HEK293T (cell line): ENCODE measurements at regions not wholly inside any gene's neighbourhood (a gene's known extent, or its start where the extent isn't known, plus 50 kb on each side); places are given as distances from the start of the nearest gene placed in this dataset.

Source experiments
- CTCF ChIA-PET: fragments of 350-600 bp; formaldehyde crosslinking; extraction: SDS; loops from one replicate; lab custom pipeline; 2021; ENCODE audit warnings: antibody characterized with exemption, inconsistent platforms; lab: Yijun Ruan, JAX
- POLR2A ChIA-PET: fragments of 350-600 bp; formaldehyde crosslinking; extraction: SDS; loops from one replicate; lab custom pipeline; 2020; ENCODE audit warnings: antibody characterized with exemption, inconsistent platforms; lab: Yijun Ruan, JAX
- DNase-seq: peaks from one replicate; pipeline ENCODE4 v3.0.0; 2012; ENCODE audit warnings: mixed read lengths; ENCODE audit errors: extremely low spot score
- ARNT ChIP-seq: fragments of 450-650 bp; IDR thresholded peaks from 2 replicates; pipeline ENCODE4 v1.6.1; 2017; ENCODE audit warnings: mild to moderate bottlenecking
- BHLHE40 ChIP-seq: fragments of 450-650 bp; IDR thresholded peaks from 2 replicates; pipeline ENCODE4 v1.6.1; 2016; ENCODE audit warnings: mild to moderate bottlenecking, moderate library complexity, borderline replicate concordance
- CTBP1 ChIP-seq: fragments of 450-650 bp; IDR thresholded peaks from 2 replicates; pipeline ENCODE4 v1.6.1; 2016; ENCODE audit warnings: borderline replicate concordance
- ELF4 ChIP-seq: fragments of 450-650 bp; IDR thresholded peaks from 2 replicates; pipeline ENCODE4 v1.6.1; 2017; ENCODE audit warnings: antibody characterized with exemption
- FOXA1 ChIP-seq: fragments of 450-650 bp; IDR thresholded peaks from 2 replicates; pipeline ENCODE4 v1.6.1; 2016; ENCODE audit warnings: mild to moderate bottlenecking
- FOXK2 ChIP-seq: fragments of 450-650 bp; IDR thresholded peaks from 2 replicates; pipeline ENCODE4 v1.6.1; 2016; ENCODE audit warnings: mild to moderate bottlenecking
- FOXM1 ChIP-seq: fragments of 450-650 bp; IDR thresholded peaks from 2 replicates; pipeline ENCODE4 v1.6.1; 2017; ENCODE audit warnings: mild to moderate bottlenecking, borderline replicate concordance
- HDGF ChIP-seq: fragments of 450-650 bp; IDR thresholded peaks from 2 replicates; pipeline ENCODE4 v1.6.1; 2017; ENCODE audit warnings: antibody characterized with exemption, borderline replicate concordance
- L3MBTL2 ChIP-seq: fragments of 450-650 bp; conservative IDR thresholded peaks from 2 replicates; pipeline ENCODE4 v1.6.1; 2016; ENCODE audit warnings: mild to moderate bottlenecking
- LEF1 ChIP-seq: fragments of 450-650 bp; IDR thresholded peaks from 2 replicates; pipeline ENCODE4 v1.6.1; 2017; ENCODE audit warnings: mild to moderate bottlenecking, borderline replicate concordance
- NFRKB ChIP-seq: fragments of 450-650 bp; IDR thresholded peaks from 2 replicates; pipeline ENCODE4 v1.6.1; 2016; ENCODE audit warnings: mild to moderate bottlenecking, moderate library complexity
- SP1 ChIP-seq: fragments of 450-650 bp; IDR thresholded peaks from 2 replicates; pipeline ENCODE4 v1.6.1; 2017
- SUZ12 ChIP-seq: fragments of 450-650 bp; IDR thresholded peaks from 2 replicates; pipeline ENCODE4 v1.6.1; 2016; ENCODE audit warnings: mild to moderate bottlenecking
- TARDBP ChIP-seq: fragments of 450-650 bp; IDR thresholded peaks from 2 replicates; pipeline ENCODE4 v1.6.1; 2016
- ZNF384 ChIP-seq: fragments of 450-650 bp; IDR thresholded peaks from 2 replicates; pipeline ENCODE4 v1.6.1; 2016
- TF ChIP-seq, protein P1 (sequence below): fragments of 450-650 bp; IDR thresholded peaks from 2 replicates; pipeline ENCODE4 v1.6.1; 2016

DNA sequence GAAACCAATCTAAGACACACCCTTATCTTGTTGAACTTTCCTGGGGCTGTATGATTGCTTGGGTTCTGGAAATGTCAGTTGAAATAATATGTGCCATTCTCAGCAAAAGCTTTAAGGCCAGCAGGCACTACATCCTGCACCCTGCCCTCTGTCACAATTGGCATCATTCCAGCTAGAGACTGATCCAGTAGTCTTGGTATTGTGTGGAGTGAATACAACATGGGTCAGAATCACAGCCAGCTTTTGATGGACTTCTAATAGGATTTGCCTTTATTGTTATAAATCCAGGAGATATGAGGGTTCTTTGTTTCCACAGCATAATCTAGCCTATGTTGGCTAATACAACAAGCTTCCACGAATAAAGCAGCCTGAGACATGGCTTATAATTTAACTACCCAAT is 617.0 kb upstream of the CDH2 start:
- DNase-seq = no peak
- POLR2A ChIA-PET = no interaction called here
- CTCF ChIA-PET = interaction anchor here (1.0 kb wide), 1 partner anchor 10 kb away, joined by 3 read pairs; no protein-coding TSS in a partner anchor
- no peak for TF ChIP-seq SUZ12

DNA sequence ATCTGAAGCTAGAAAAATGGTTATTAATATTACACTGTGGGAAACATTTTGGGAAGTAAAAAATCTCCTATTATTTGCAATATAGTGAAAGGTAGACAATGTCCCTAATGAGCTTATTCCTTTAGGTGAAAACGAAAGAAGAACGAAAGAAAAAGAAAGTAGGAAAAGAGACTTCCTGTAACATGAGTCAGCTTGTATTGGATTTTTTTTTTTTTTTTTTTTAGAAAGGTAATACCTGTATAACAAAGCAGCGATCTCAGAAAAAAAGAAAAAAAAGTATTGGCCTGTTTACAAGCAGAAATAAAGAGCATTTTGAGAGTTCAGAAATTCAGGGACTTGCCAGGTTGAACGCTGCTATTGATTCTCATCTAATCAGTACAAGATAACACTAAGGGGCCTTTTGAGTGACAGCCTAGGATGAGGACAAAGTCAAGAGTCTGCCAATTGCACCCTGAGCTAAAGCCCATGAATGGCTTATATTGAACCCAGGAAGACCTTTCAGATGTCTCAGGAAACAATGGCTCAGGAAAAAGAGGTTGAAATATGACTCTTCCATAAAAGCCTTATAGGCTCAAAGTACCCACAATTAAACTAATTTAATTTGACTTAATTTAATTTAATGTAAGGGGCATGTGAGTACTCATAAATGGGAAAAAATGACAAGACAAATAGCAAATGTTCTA is 615.6 kb upstream of the CDH2 start:
- CTCF ChIA-PET = no interaction called here
- TF ChIP-seq ZNF384 = no peak
- no peak for TF ChIP-seq ARNT
- TF ChIP-seq NFRKB = no peak
- POLR2A ChIA-PET = no interaction called here
- no peak for DNase-seq

DNA sequence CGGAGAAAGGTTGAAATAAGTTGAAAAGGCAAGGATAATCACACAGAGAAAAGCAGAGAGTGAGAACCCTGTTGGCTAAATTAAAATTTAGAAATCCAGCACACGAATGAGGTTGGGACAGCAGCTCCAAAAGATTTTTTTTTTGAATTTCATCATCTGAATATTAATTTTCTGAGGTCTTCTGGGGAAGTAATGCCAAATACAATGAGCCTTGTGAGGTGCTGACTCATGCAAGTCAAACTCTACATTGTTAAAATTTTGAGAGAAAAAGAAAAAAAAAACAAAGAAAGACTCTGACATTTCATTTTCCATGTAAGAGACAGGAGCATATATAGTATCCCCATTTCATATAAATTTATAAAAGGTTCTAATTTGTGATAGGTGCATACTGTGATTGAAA is 614.2 kb upstream of the CDH2 start:
- POLR2A ChIA-PET = no interaction called here
- no peak for DNase-seq
- TF ChIP-seq LEF1 (no peak), ARNT (no peak), HDGF (no peak), ELF4 (no peak), FOXA1 (no peak), NFRKB (no peak), SUZ12 (no peak), L3MBTL2 (no peak), ZNF384 (no peak), FOXK2 (no peak), SP1 (no peak), TARDBP (no peak), FOXM1 (no peak), CTBP1 (no peak), BHLHE40 (no peak)
- TF ChIP-seq, protein P1, sequence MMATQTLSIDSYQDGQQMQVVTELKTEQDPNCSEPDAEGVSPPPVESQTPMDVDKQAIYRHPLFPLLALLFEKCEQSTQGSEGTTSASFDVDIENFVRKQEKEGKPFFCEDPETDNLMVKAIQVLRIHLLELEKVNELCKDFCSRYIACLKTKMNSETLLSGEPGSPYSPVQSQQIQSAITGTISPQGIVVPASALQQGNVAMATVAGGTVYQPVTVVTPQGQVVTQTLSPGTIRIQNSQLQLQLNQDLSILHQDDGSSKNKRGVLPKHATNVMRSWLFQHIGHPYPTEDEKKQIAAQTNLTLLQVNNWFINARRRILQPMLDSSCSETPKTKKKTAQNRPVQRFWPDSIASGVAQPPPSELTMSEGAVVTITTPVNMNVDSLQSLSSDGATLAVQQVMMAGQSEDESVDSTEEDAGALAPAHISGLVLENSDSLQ = no peak
- CTCF ChIA-PET = no interaction called here

DNA sequence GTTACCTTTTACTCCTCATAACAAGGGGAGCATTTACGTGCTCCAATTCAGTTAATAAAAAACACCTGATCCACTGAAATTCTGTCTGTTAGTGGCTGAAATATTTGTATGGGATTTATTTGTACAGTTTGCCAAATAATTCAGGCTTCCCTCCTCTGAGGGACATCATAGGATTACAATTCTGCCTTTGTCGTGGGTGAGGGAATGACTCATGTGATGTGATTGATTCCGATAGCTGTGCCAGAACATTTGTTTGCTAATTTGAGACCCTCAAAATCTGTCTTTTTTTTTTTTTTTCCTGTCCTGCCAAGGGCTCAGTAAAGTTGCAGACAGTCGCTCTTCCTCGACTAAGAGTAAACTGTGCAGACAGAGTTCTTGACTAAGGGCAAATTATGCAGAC is 612.6 kb upstream of the CDH2 start:
- ChIA-PET CTCF (no interaction called here), POLR2A (no interaction called here)
- no peak for TF ChIP-seq FOXK2
- TF ChIP-seq L3MBTL2 = no peak
- no peak for TF ChIP-seq FOXA1
- no peak for TF ChIP-seq ZNF384
- TF ChIP-seq HDGF = no peak
- no peak for TF ChIP-seq ELF4
- TF ChIP-seq ARNT = no peak
- no peak for TF ChIP-seq LEF1
- TF ChIP-seq, protein P1 = no peak
- no peak for TF ChIP-seq SP1
- TF ChIP-seq BHLHE40 = no peak
- TF ChIP-seq SUZ12 = no peak
- no peak for TF ChIP-seq TARDBP
- TF ChIP-seq NFRKB = no peak
- TF ChIP-seq FOXM1 = no peak
- no peak for TF ChIP-seq CTBP1
- no peak for DNase-seq

DNA sequence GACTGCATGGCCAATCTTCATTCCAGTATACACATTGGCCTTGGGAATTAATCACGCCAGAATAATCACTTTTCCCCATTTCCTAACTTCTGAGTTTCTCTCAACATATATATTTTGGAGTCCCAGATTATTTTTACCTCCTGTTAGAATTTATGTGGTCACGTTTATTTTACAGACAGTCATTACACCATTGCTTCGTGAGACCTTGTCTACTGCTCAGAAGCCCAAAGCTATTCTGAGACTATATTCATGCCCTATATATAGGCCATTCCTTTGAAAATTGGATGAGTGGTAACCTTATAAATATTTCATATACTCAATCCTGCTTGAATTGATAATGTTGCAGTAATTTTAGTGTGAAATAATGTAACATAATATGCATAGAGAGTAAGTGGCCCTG is 610.0 kb upstream of the CDH2 start:
- DNase-seq = no peak
- CTCF ChIA-PET = no interaction called here
- TF ChIP-seq ARNT (no peak), FOXM1 (no peak), SUZ12 (no peak), BHLHE40 (no peak), FOXK2 (no peak), L3MBTL2 (no peak), SP1 (no peak), ELF4 (no peak), CTBP1 (no peak), ZNF384 (no peak), FOXA1 (no peak), HDGF (no peak), TARDBP (no peak), NFRKB (no peak)
- TF ChIP-seq, protein P1 = no peak
- POLR2A ChIA-PET = interaction anchor here (1.3 kb wide), 1 partner anchor 18 kb away, joined by 3 read pairs; no protein-coding TSS in a partner anchor

DNA sequence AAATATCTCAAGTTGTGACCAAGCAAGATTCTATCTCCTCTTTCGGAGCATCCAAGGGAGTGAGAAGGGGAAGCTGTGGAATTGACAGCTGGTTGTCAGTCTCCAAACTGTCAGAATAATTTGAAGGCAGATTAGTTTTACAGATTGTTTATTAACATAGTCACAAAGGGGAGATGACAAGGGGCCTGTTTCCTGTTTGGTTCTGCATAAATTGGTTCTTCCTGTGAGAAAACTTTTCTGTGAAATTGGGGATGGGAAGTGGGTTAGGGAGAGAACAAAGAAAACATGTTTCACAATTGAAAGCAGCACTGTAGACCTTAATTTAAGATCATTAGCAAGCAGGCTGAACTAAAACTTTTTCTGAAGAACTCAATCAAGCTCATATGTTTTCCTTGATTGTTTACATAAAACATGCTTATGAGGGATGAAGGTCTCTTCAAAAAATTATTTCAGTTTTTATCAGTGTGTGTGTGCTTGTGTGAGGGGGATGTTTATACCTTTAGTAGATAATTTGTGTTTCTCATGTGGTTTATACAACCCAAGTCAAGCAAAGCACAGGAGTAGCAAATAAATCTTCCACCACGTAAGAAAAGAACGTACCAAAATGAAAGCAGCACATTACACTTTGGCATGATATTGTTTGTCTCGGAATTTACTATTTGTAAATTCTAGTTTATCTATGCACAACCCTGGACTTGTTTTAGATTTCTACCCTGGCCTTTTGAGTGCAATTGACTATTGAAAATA is 604.9 kb upstream of the CDH2 start:
- no peak for TF ChIP-seq CTBP1
- TF ChIP-seq, protein P1 = no peak
- TF ChIP-seq ELF4 = no peak
- no peak for TF ChIP-seq HDGF
- no peak for TF ChIP-seq FOXA1
- no peak for TF ChIP-seq FOXM1
- no peak for TF ChIP-seq NFRKB
- no peak for TF ChIP-seq LEF1
- no peak for TF ChIP-seq SUZ12
- no peak for TF ChIP-seq FOXK2
- no peak for TF ChIP-seq L3MBTL2
- no peak for TF ChIP-seq ZNF384
- no peak for TF ChIP-seq BHLHE40
- TF ChIP-seq ARNT = no peak
- TF ChIP-seq SP1 = no peak
- ChIA-PET POLR2A (no interaction called here), CTCF (no interaction called here)
- DNase-seq = no peak
